ENCODE measurements at regions not wholly inside any gene's neighbourhood (a gene's known extent, or its start where the extent isn't known, plus 50 kb on each side); places are given as distances from the start of the nearest gene placed in this dataset.

DNA sequence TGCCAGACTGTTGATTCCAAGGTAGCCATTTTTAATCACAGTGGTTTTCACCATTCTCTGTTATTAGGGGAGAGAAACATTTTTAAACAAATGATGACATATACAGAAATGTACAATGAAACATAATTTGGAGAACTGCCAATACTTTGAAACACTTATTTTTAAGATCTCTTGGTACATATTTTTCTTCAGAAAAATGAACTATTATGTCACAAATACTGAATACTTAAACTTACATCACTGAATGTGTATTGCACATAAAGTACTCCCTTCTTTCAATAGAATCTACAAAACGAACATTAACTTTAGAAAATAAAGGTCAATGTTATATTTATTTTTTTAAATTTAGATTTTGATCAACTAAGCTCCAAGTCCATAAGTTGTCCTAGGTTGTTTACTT lies 71.7 kb upstream of the CPNE8 start:
- 8% methylated on average over 1 of the region's 1 CpG for WGBS (ENCODE audit: low lambda C conversion rate)
- TF ChIP-seq, protein P1, sequence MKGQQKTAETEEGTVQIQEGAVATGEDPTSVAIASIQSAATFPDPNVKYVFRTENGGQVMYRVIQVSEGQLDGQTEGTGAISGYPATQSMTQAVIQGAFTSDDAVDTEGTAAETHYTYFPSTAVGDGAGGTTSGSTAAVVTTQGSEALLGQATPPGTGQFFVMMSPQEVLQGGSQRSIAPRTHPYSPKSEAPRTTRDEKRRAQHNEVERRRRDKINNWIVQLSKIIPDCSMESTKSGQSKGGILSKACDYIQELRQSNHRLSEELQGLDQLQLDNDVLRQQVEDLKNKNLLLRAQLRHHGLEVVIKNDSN (IDR thresholded peaks at IDR 0.05; ENCODE audit: borderline replicate concordance, low read depth) = no peak
- no peak for TF ChIP-seq EP300 (IDR thresholded peaks at IDR 0.05; ENCODE audit: borderline replicate concordance in 1 of 2, low read depth in 1 of 2, low read length in 1 of 2)
- no peak for TF ChIP-seq FOXJ3 (CRISPR knock-in tag; IDR thresholded peaks at IDR 0.05)
- TF ChIP-seq, protein P2, sequence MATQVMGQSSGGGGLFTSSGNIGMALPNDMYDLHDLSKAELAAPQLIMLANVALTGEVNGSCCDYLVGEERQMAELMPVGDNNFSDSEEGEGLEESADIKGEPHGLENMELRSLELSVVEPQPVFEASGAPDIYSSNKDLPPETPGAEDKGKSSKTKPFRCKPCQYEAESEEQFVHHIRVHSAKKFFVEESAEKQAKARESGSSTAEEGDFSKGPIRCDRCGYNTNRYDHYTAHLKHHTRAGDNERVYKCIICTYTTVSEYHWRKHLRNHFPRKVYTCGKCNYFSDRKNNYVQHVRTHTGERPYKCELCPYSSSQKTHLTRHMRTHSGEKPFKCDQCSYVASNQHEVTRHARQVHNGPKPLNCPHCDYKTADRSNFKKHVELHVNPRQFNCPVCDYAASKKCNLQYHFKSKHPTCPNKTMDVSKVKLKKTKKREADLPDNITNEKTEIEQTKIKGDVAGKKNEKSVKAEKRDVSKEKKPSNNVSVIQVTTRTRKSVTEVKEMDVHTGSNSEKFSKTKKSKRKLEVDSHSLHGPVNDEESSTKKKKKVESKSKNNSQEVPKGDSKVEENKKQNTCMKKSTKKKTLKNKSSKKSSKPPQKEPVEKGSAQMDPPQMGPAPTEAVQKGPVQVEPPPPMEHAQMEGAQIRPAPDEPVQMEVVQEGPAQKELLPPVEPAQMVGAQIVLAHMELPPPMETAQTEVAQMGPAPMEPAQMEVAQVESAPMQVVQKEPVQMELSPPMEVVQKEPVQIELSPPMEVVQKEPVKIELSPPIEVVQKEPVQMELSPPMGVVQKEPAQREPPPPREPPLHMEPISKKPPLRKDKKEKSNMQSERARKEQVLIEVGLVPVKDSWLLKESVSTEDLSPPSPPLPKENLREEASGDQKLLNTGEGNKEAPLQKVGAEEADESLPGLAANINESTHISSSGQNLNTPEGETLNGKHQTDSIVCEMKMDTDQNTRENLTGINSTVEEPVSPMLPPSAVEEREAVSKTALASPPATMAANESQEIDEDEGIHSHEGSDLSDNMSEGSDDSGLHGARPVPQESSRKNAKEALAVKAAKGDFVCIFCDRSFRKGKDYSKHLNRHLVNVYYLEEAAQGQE (IDR thresholded peaks at IDR 0.05; ENCODE audit: low read depth, low read length) = no peak
- TF ChIP-seq YY1 (IDR thresholded peaks at IDR 0.05; ENCODE audit: low read depth) = no peak

DNA sequence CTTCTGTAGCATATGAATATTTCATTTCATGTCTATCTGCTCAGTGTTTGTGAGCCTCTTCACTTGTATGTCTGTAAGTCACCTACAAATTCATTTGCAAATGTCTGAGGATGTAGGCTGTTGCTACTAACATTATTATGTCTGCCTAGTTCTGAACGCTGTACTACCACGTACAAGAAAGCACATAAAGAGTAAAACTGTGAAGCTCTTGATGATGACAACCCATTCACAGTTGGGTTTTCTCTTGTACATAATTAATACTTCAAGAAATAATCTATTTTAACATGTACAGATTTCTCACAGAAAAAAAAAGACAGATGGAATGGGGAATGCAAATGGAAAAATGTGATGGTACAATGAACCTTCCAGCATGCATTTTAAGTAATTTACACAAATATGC lies 64.3 kb upstream of the CPNE8 start:
- Histone ChIP-seq H3K9me3 (no peaks in the 10 kb centered on the region), H3F3A (replicated peaks; ENCODE audit: insufficient read depth) (no peaks in the 10 kb centered on the region), H3K4me3 (ENCODE audit: low read depth in 2 of 2, low read length in 1 of 2) (no peak overlapping the region), H3K27me3 (ENCODE audit: insufficient read depth) (no peaks in the 10 kb centered on the region), H3K36me3 (replicated peaks in 1 of 2; ENCODE audit: control insufficient read depth in 1 of 2, insufficient read depth in 2 of 2, low read length in 1 of 2) (no peaks in the 10 kb centered on the region), H3K79me2 (ENCODE audit: insufficient read depth) (no peaks in the 10 kb centered on the region), H3K4me2 (no peak overlapping the region), H3K4me1 (ENCODE audit: control insufficient read depth in 1 of 2, insufficient read depth in 2 of 2, low read depth in 1 of 2, low read length in 1 of 2) (no peaks in the 10 kb centered on the region), H2AFZ (ENCODE audit: low read depth) (no peak overlapping the region), H3K9ac (no peak overlapping the region), H4K20me1 (ENCODE audit: insufficient read depth) (no peaks in the 10 kb centered on the region), H3K9me2 (no peaks in the 10 kb centered on the region), H3K27ac (ENCODE audit: low read depth in 2 of 2, low read length in 1 of 2) (no peak overlapping the region)
- 32% methylated on average over 2 of the region's 2 CpGs for WGBS (ENCODE audit: low lambda C conversion rate)
- ChIA-PET POLR2A (no interaction called here), CTCF (interaction anchor here (1.3 kb wide), 1 partner anchor 63 kb away, joined by 3 read pairs; no protein-coding TSS in a partner anchor)
- DNase-seq = no peak
- TF ChIP-seq FOSL2 (IDR thresholded peaks at IDR 0.05; ENCODE audit: borderline replicate concordance, low read depth) (no peak), RAD21 (IDR thresholded peaks at IDR 0.05; ENCODE audit: low read length) (no peak), TEAD4 (IDR thresholded peaks at IDR 0.05; ENCODE audit: borderline replicate concordance, insufficient read depth) (no peak), NFIC (IDR thresholded peaks at IDR 0.05; ENCODE audit: borderline replicate concordance) (no peak), MXI1 (IDR thresholded peaks at IDR 0.05; ENCODE audit: low read depth, low read length) (no peak), EZH2phosphoT487 (IDR thresholded peaks at IDR 0.05; ENCODE audit: borderline replicate concordance, low read depth) (no peak), SIN3A (IDR thresholded peaks at IDR 0.05; ENCODE audit: borderline replicate concordance, low read depth, low read length) (no peak), USF2 (IDR thresholded peaks at IDR 0.05; ENCODE audit: borderline replicate concordance, low read depth, low read length) (no peak), ELF1 (IDR thresholded peaks at IDR 0.05) (no peak), CTCF (IDR thresholded peaks at IDR 0.05) (no peak), FOXM1 (IDR thresholded peaks at IDR 0.05; ENCODE audit: low read depth) (no peak), RCOR1 (IDR thresholded peaks at IDR 0.05; ENCODE audit: low read length) (no peak)
- TF ChIP-seq, protein P2 (IDR thresholded peaks at IDR 0.05; ENCODE audit: low read depth, low read length) = no peak

More for the DNA sequence above, 71.7 kb upstream of the CPNE8 start:
- no peak overlapping the region for H2AFZ ChIP-seq (ENCODE audit: low read depth)
- H3K27ac ChIP-seq (ENCODE audit: low read depth in 2 of 2, low read length in 1 of 2) = no peak overlapping the region
- no peak overlapping the region for H3K4me2 ChIP-seq
- H3K4me1 ChIP-seq (ENCODE audit: control insufficient read depth in 1 of 2, insufficient read depth in 2 of 2, low read depth in 1 of 2, low read length in 1 of 2) = no peaks in the 10 kb centered on the region
- H3K9ac ChIP-seq = no peak overlapping the region
- no peaks in the 10 kb centered on the region for H3K9me3 ChIP-seq
- H4K20me1 ChIP-seq (ENCODE audit: insufficient read depth) = no peaks in the 10 kb centered on the region
- no peaks in the 10 kb centered on the region for H3K79me2 ChIP-seq (ENCODE audit: insufficient read depth)
- ChIA-PET POLR2A (no interaction called here), CTCF (no interaction called here)
- H3K27me3 ChIP-seq (ENCODE audit: insufficient read depth) = no peaks in the 10 kb centered on the region
- H3K36me3 ChIP-seq (replicated peaks in 1 of 2; ENCODE audit: control insufficient read depth in 1 of 2, insufficient read depth in 2 of 2, low read length in 1 of 2) = no peaks in the 10 kb centered on the region
- H3K9me2 ChIP-seq = no peaks in the 10 kb centered on the region
- H3F3A ChIP-seq (replicated peaks; ENCODE audit: insufficient read depth) = no peaks in the 10 kb centered on the region
- no peak overlapping the region for H3K4me3 ChIP-seq (ENCODE audit: low read depth in 2 of 2, low read length in 1 of 2)
- DNase-seq = no peak

Measured in SK-N-SH (cell line).